GM12891 (cell line): ENCODE measurements at regions not wholly inside any gene's neighbourhood (a gene's known extent, or its start where the extent isn't known, plus 50 kb on each side); places are given as distances from the start of the nearest gene placed in this dataset.

ENCODE experiments used
- DNase-seq: peaks from one replicate; pipeline ENCODE4 v3.0.0; 2011; ENCODE audit warnings: low spot score; ENCODE audit not compliant: insufficient read length
- FAIRE-seq: peaks from 2 replicates; lab custom pipeline; 2011; peaks lifted over from hg19 to GRCh38; lab: Jason Lieb, UNC
- PAX5 ChIP-seq: IDR thresholded peaks from 2 replicates; pipeline ENCODE4 v1.6.1; 2011; ENCODE audit warnings: low read length, moderate library complexity, mild to moderate bottlenecking; ENCODE audit not compliant: insufficient read depth, severe bottlenecking
- POLR2A ChIP-seq: IDR thresholded peaks from 2 replicates; pipeline ENCODE4 v1.6.1; 2011; ENCODE audit warnings: low read depth, low read length, control low read depth
- POLR2AphosphoS5 ChIP-seq: IDR thresholded peaks from 2 replicates; pipeline ENCODE4 v1.6.1; 2011; ENCODE audit warnings: low read depth, low read length, control low read depth
- POU2F2 ChIP-seq: IDR thresholded peaks from 2 replicates; pipeline ENCODE4 v1.6.1; 2011; ENCODE audit warnings: low read depth, mild to moderate bottlenecking, control low read depth, low read length, moderate library complexity
- SPI1 ChIP-seq: IDR thresholded peaks from 2 replicates; pipeline ENCODE4 v1.6.1; 2011; ENCODE audit warnings: low read depth, low read length, control low read depth
- TAF1 ChIP-seq: IDR thresholded peaks from 2 replicates; pipeline ENCODE4 v1.6.1; 2011; ENCODE audit warnings: low read depth, low read length, control low read depth

DNA sequence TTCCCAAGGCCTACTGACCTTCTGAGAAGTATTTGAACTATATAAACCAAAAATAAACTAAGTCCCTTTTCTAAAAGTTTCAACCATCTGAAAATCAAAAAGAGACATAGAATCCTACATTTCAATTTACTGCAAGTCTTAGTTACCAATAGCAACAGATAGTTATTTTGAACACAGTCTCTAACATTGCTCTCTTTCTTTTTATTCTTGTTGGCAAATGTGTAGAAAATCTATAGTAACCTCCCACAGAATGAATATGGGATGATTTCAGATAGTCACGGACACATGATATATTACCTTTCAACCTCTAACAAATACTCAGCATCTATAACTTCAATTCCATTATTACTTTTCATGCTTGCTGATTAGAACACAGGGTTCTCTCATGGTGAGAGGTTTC lies 68.9 kb upstream of the RAB3GAP2 start:
- no peak for TF ChIP-seq POU2F2
- no peak for DNase-seq
- no peak for FAIRE-seq

GRCh38 chr1:220339581-220339980 lies 67.3 kb upstream of the RAB3GAP2 start:
- DNase-seq = no peak
- FAIRE-seq = no peak
- TF ChIP-seq TAF1 (no peak), POLR2AphosphoS5 (no peak), POLR2A (no peak), SPI1 (no peak), PAX5 (no peak), POU2F2 (no peak)

DNA sequence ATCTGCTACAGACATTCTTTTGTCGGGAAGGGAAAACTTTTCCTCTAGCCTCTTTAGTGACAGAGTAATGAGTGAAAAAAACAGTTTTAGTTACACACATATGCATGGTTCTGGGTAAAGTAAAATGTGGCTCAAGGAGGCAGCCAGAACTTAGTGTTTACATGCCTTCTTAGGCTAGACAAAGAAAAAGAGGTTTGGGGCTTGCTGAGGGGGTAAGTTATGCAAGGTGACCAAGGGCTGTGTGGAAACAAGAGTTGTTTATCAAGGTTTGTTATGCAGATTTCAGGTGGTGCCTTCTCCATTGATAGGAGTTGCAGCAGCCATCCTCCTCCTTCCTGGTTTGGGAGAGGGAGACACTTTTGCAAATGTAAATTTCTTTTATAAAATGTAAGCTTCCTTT lies 66.5 kb upstream of the RAB3GAP2 start:
- no peak for FAIRE-seq
- no peak for DNase-seq
- TF ChIP-seq POU2F2 (no peak), SPI1 (no peak)

DNA sequence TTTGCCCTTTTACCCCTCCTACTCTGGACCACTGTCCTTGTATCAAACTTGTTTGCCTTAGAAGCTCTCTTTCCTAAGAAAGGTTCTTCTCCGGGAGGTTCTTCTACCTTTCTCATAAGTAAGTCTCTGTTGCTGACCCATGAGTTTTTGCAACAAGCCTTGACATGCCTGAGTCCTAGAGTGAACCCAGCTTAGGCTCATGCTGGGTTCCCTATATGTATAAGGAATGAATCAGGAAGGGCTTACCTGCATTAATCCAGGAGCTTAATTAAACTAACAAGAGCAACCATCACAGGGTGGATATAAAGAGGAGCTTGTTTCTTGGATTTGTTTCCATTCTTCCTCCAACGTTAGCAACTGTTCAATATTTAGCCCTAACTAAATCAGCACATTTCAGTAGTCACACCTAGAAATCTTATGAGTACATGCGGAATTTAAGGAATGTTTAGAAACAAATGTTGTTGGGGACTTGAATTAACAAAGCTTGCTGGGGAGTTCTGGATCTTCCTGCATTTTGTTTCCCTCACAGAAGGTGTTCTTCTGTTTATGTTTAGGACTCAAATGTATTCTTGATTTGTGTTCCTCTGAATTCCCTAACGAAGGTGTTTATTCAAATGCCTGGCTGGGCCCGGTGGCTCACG lies 64.3 kb upstream of the RAB3GAP2 start:
- no peak for DNase-seq
- TF ChIP-seq PAX5 (no peak), POU2F2 (no peak), TAF1 (no peak)
- FAIRE-seq = no peak

- TF ChIP-seq POLR2AphosphoS5 = no peak
- TF ChIP-seq PAX5 = no peak
- TF ChIP-seq SPI1 = no peak
- no peak for TF ChIP-seq POU2F2
- TF ChIP-seq POLR2A = no peak
- TF ChIP-seq TAF1 = no peak
- no peak for DNase-seq
- peak; percentile 57 for FAIRE-seq
Measured at GRCh38 chr1:220335668-220336067, 63.4 kb upstream of the RAB3GAP2 start.

- TF ChIP-seq POU2F2 (no peak), PAX5 (no peak), POLR2AphosphoS5 (no peak), POLR2A (no peak), TAF1 (no peak), SPI1 (no peak)
- FAIRE-seq (no peak), DNase-seq (no peak)
Measured at GRCh38 chr1:220331318-220331717, 59.1 kb upstream of the RAB3GAP2 start.

DNA sequence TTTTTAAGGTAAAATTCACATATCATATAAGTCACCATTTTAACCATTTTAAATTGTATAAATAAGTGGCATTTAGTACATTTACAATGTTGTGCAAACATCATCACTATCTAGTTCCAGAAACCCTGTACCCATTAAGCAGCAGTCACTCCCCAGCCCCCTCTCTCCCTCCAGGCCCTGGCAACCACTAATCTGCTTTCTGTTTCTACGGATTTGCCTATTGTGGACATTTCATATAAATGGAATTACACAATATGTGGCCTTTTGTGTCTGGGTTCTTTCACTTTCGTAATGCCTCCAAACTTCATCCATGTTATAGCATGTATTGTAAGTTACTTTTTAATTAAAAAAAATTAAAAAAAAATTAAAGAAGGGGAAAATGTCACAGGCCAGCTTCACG lies 58.0 kb upstream of the RAB3GAP2 start:
- TF ChIP-seq SPI1 (no peak), POU2F2 (no peak), POLR2A (no peak)
- FAIRE-seq (no peak), DNase-seq (no peak)

DNA sequence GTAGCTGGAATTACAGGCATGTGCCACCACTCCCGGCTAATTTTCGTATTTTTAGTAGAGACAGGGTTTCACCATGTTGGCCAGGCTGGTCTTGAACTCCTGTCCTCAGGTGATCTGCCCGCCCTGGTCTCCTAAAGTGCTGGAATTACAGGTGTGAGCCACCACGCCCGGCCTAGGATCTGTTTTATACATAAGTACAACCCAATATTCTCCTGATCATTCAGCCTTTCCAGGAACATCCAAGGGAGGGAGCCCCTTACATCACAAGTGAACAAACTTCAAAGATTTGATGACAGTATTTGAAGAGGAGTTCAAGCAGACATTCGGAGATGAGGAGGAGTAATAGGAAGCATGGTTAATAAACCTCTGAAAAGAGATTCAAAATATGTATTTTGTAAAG lies 54.9 kb upstream of the RAB3GAP2 start:
- no peak for TF ChIP-seq PAX5
- no peak for TF ChIP-seq SPI1
- TF ChIP-seq POU2F2 = no peak
- no peak for TF ChIP-seq POLR2AphosphoS5
- TF ChIP-seq TAF1 = no peak
- TF ChIP-seq POLR2A = no peak
- FAIRE-seq (no peak), DNase-seq (no peak)

DNA sequence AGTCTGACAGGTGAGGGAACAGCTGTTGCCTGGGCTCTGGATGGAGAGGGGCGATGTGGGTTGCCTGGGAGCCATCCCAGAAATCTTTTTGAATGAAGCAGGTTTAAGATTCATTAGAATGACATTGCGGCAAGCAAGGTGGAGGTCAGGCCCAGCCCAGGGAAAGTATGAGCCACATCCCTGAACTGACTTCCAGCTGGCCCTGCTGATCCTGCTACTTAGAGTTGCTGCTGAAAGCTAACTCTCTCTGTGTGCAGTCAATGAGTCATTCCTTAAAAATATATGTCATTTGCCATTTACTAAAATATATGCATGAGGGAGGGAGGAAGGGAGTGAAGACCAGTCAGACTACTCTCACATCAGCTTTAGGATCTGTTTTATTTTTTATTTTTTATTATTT lies 54.3 kb upstream of the RAB3GAP2 start:
- FAIRE-seq (no peak), DNase-seq (no peak)
- TF ChIP-seq POLR2AphosphoS5 = no peak
- no peak for TF ChIP-seq POU2F2
- TF ChIP-seq POLR2A = no peak
- TF ChIP-seq PAX5 = no peak
- TF ChIP-seq SPI1 = no peak
- no peak for TF ChIP-seq TAF1

DNA sequence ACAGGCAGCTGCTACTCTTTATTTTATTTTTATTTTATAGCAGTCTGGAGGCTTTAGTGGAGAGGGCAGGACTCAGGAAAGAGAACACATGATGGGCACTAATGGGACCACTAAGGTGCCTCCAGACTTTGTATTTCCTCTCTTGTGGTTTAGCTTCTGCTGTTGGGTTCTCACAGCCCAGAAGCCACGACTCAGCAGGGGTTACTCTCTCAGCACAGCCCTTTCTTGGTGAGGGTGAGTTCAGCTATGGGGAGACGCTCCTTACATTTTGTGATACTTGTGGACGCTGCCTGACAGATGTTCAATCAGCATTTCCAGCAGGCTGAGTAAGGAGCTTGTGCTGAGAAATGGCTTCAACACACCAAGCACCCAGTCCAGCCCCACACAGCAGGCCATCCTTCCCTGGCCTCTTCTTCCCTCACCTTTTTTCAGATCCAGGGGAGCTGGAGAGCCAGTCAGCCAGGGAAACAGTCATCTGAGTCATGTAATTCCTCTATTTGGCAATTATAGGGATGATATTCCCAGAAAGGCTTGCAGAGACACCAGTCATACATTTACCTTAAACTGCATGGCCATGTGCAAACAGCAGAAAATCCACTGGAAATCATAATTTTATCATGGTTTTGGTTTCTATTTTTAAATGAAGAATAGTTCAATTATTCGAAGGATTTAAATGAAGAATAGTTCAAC lies 53.2 kb upstream of the RAB3GAP2 start:
- DNase-seq (no peak), FAIRE-seq (no peak)
- no peak for TF ChIP-seq PAX5
- peak; percentile 9; the same call in 1 of the 2 replicates for TF ChIP-seq SPI1
- peak; percentile 28; the same call in 1 of the 2 replicates for TF ChIP-seq POLR2AphosphoS5
- no peak for TF ChIP-seq TAF1
- no peak for TF ChIP-seq POLR2A

- FAIRE-seq (no peak), DNase-seq (no peak)
- TF ChIP-seq POU2F2 (no peak), SPI1 (no peak), PAX5 (no peak), POLR2A (no peak), POLR2AphosphoS5 (no peak), TAF1 (no peak)
Measured at GRCh38 chr1:220323717-220324116, 51.5 kb upstream of the RAB3GAP2 start.
